ENCODE measurements at regions not wholly inside any gene's neighbourhood (a gene's known extent, or its start where the extent isn't known, plus 50 kb on each side); places are given as distances from the start of the nearest gene placed in this dataset.
"Not testable (repeated sequence)": the region's sequence is repeated elsewhere in the genome, so short reads cannot be mapped to it uniquely, and the experiment has no call there.

- DNase-seq, result no peak
Observed at GRCh38 chr2:195342061-195342460, 315.0 kb upstream of the SLC39A10 start.

- no peak for DNase-seq
Observed at GRCh38 chr2:195338856-195339255, 318.2 kb upstream of the SLC39A10 start.

- peak; percentile 29 for DNase-seq
Observed at GRCh38 chr2:195337597-195337996, 319.4 kb upstream of the SLC39A10 start.

- no peak for DNase-seq
Observed at GRCh38 chr2:195333869-195334268, 323.2 kb upstream of the SLC39A10 start.

- no peak for DNase-seq
Observed at GRCh38 chr2:195331966-195332365, 325.1 kb upstream of the SLC39A10 start.

- no peak for DNase-seq
Observed at GRCh38 chr2:195331129-195331528, 325.9 kb upstream of the SLC39A10 start.

- no peak for DNase-seq
Observed at GRCh38 chr2:195330513-195330956, 326.5 kb upstream of the SLC39A10 start.

- DNase-seq, result not testable (repeated sequence)
Observed at GRCh38 chr2:195329784-195330183, 327.2 kb upstream of the SLC39A10 start.

GRCh38 chr2:195326537-195326936 is 330.5 kb upstream of the SLC39A10 start:
- no peak for DNase-seq

- DNase-seq, result peak; percentile 8
Observed at GRCh38 chr2:195322324-195322723, 334.7 kb upstream of the SLC39A10 start.

- DNase-seq, result peak; percentile 74
Observed at GRCh38 chr2:195320413-195320973, 336.5 kb upstream of the SLC39A10 start.

- no peak for DNase-seq
Observed at GRCh38 chr2:195319548-195320412, 337.2 kb upstream of the SLC39A10 start.

- DNase-seq, result peak; percentile 72
Observed at GRCh38 chr2:195319112-195319460, 337.9 kb upstream of the SLC39A10 start.

GRCh38 chr2:195318440-195319111 is 338.4 kb upstream of the SLC39A10 start:
- DNase-seq, result peak; percentile 65

- DNase-seq, result no peak
Observed at GRCh38 chr2:195317550-195317949, 339.5 kb upstream of the SLC39A10 start.

- DNase-seq, result no peak
Observed at GRCh38 chr2:195316486-195316885, 340.5 kb upstream of the SLC39A10 start.

- DNase-seq, result no peak
Observed at GRCh38 chr2:195313962-195314361, 343.1 kb upstream of the SLC39A10 start.

GRCh38 chr2:195312662-195313061 is 344.4 kb upstream of the SLC39A10 start:
- DNase-seq, result no peak

GRCh38 chr2:195308163-195308562 is 348.9 kb upstream of the SLC39A10 start:
- no peak for DNase-seq

GRCh38 chr2:195307751-195308150 is 349.3 kb upstream of the SLC39A10 start:
- no peak for DNase-seq

- DNase-seq, result no peak
Observed at GRCh38 chr2:195304310-195304709, 352.7 kb upstream of the SLC39A10 start.

- no peak for DNase-seq
Observed at GRCh38 chr2:195300631-195301030, 356.4 kb upstream of the SLC39A10 start.

GRCh38 chr2:195299600-195299999 is 357.4 kb upstream of the SLC39A10 start:
- no peak for DNase-seq

GRCh38 chr2:195296490-195296889 is 360.5 kb upstream of the SLC39A10 start:
- no peak for DNase-seq
